Panc1 (cell line): ENCODE measurements at regions not wholly inside any gene's neighbourhood (a gene's known extent, or its start where the extent isn't known, plus 50 kb on each side); places are given as distances from the start of the nearest gene placed in this dataset.

Source experiments
- ATAC-seq: fragments of 200-7000 bp; cut with Tn5 transposase; 2 replicates; pipeline ENCODE4 v1.9.1; 2020; ENCODE audit warnings: mild to moderate bottlenecking, moderate library complexity
- BruUV-seq: library from RNA; stranded (reverse); fragments of 400-500 nt; replicated peaks from 2 replicates; lab custom pipeline; 2021; lab: Mats Ljungman, UMichigan
- CTCF ChIA-PET: fragments of 300-600 bp; sonication (Branson Sonifier 250); formaldehyde crosslinking; loops from one replicate; lab custom pipeline; 2022; ENCODE audit warnings: antibody characterized with exemption; lab: Charles Lee
- POLR2A ChIA-PET: fragments of 300-600 bp; sonication (Branson Sonifier 250); formaldehyde crosslinking; loops from one replicate; lab custom pipeline; 2022; ENCODE audit warnings: antibody characterized with exemption; lab: Charles Lee
- DNase-seq: peaks from one replicate; pipeline ENCODE4 v3.0.0-alpha.2; 2010; ENCODE audit warnings: low read depth, low spot score
- H3K27ac ChIP-seq: 2 replicates; pipeline ENCODE4 v1.5.1; 2011; ENCODE audit warnings: mild to moderate bottlenecking, low read length, inconsistent platforms
- H3K27me3 ChIP-seq: fragments of 200-500 bp; sonication (Bioruptor generic); 2 replicates; pipeline ENCODE4 v1.6.0; 2014; ENCODE audit warnings: low read length, inconsistent platforms; ENCODE audit not compliant: control insufficient read depth, insufficient read depth
- H3K36me3 ChIP-seq: fragments of 200-500 bp; sonication (Bioruptor generic); 2 replicates; pipeline ENCODE4 v1.5.1; 2014; ENCODE audit warnings: inconsistent platforms, mild to moderate bottlenecking, low read length, moderate library complexity; ENCODE audit not compliant: control insufficient read depth, insufficient read depth
- H3K4me1 ChIP-seq: 2 replicates; pipeline ENCODE4 v1.5.1; 2011; ENCODE audit warnings: inconsistent platforms, mild to moderate bottlenecking, low read length, moderate library complexity; ENCODE audit not compliant: control insufficient read depth, insufficient read depth
- H3K4me3 ChIP-seq, 2 experiments: 2 replicates each; pipeline ENCODE4 v1.5.1; 2011 to 2012; ENCODE audit warnings: low read depth in 2 of 2, low read length in 2 of 2, mild to moderate bottlenecking in 2 of 2, inconsistent platforms in 1 of 2, moderate library complexity in 1 of 2
- H3K9me3 ChIP-seq: fragments of 200-500 bp; sonication (Bioruptor generic); 2 replicates; pipeline ENCODE4 v1.5.1; 2014; ENCODE audit warnings: low read depth, mild to moderate bottlenecking, inconsistent platforms, low read length, moderate library complexity; ENCODE audit not compliant: control insufficient read depth, insufficient read depth
- POLR2AphosphoS5 ChIP-seq: IDR thresholded peaks from 2 replicates; pipeline ENCODE4 v1.6.1; 2012; ENCODE audit warnings: mild to moderate bottlenecking, low read depth, low read length, moderate library complexity
- SIN3A ChIP-seq: IDR thresholded peaks from 2 replicates; pipeline ENCODE4 v1.6.1; 2012; ENCODE audit warnings: low read depth, mild to moderate bottlenecking, low read length, moderate library complexity, borderline replicate concordance; ENCODE audit not compliant: insufficient read depth
- TCF7L2 ChIP-seq: IDR thresholded peaks from 2 replicates; pipeline ENCODE4 v1.6.1; 2011; ENCODE audit warnings: mild to moderate bottlenecking, low read depth, low read length, inconsistent platforms
- in situ Hi-C: cut with HindIII; loops from 2 replicates; pipeline ENCODE4 v1.10.0; 2016; ENCODE audit warnings: low sequenced_read_pairs, low pct_unique_long_range_greater_than_20kb
- intact Hi-C: fragments of 100-400 bp; cut with micrococcal nuclease; formaldehyde crosslinking; loops from one replicate; pipeline ENCODE4 v1.10.0; 2022; ENCODE audit not compliant: unreplicated experiment
- TF ChIP-seq, protein P1 (sequence below): fragments of 450-650 bp; IDR thresholded peaks from 2 replicates; pipeline ENCODE4 v1.5.1; 2017; ENCODE audit warnings: mild to moderate bottlenecking
- TF ChIP-seq, protein P2 (sequence below), 2 experiments: IDR thresholded peaks; 2 replicates each; pipeline ENCODE4 v1.6.1; 2011 to 2012; ENCODE audit warnings: low read depth in 2 of 2, control low read depth in 1 of 2, low read length in 1 of 2, mild to moderate bottlenecking in 1 of 2, moderate library complexity in 1 of 2; ENCODE audit not compliant: insufficient read depth in 1 of 2

DNA sequence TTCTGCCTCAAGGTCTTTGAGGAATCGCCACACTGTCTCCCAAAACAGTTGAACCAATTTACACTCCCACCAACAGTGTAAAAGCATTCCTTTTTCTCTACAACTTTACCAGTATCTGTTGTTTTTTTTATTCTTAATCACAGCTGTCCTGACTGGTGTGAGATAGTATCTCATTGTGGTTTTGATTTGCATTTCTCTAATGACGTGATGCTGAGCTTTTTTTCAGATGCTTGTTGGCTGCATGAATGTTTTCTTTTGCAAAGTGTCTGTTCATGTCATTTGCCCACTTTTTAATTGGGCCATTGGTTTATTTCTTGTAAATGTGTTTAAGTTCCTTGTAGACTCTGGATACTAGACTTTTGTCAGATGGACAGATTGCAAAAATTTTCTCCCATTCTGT is 400.0 kb downstream of the DEPDC1B start:
- in situ Hi-C loops: no loop called here
- POLR2A ChIA-PET: no interaction called here
- DNase-seq: no peak
- H3K27ac ChIP-seq: no peak overlapping the region
- no TSS peak for BruUV-seq
- TF ChIP-seq POLR2AphosphoS5 (no peak), SIN3A (no peak), TCF7L2 (no peak)
- TF ChIP-seq, protein P1, sequence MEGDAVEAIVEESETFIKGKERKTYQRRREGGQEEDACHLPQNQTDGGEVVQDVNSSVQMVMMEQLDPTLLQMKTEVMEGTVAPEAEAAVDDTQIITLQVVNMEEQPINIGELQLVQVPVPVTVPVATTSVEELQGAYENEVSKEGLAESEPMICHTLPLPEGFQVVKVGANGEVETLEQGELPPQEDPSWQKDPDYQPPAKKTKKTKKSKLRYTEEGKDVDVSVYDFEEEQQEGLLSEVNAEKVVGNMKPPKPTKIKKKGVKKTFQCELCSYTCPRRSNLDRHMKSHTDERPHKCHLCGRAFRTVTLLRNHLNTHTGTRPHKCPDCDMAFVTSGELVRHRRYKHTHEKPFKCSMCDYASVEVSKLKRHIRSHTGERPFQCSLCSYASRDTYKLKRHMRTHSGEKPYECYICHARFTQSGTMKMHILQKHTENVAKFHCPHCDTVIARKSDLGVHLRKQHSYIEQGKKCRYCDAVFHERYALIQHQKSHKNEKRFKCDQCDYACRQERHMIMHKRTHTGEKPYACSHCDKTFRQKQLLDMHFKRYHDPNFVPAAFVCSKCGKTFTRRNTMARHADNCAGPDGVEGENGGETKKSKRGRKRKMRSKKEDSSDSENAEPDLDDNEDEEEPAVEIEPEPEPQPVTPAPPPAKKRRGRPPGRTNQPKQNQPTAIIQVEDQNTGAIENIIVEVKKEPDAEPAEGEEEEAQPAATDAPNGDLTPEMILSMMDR: no peak
- TF ChIP-seq, protein P2, sequence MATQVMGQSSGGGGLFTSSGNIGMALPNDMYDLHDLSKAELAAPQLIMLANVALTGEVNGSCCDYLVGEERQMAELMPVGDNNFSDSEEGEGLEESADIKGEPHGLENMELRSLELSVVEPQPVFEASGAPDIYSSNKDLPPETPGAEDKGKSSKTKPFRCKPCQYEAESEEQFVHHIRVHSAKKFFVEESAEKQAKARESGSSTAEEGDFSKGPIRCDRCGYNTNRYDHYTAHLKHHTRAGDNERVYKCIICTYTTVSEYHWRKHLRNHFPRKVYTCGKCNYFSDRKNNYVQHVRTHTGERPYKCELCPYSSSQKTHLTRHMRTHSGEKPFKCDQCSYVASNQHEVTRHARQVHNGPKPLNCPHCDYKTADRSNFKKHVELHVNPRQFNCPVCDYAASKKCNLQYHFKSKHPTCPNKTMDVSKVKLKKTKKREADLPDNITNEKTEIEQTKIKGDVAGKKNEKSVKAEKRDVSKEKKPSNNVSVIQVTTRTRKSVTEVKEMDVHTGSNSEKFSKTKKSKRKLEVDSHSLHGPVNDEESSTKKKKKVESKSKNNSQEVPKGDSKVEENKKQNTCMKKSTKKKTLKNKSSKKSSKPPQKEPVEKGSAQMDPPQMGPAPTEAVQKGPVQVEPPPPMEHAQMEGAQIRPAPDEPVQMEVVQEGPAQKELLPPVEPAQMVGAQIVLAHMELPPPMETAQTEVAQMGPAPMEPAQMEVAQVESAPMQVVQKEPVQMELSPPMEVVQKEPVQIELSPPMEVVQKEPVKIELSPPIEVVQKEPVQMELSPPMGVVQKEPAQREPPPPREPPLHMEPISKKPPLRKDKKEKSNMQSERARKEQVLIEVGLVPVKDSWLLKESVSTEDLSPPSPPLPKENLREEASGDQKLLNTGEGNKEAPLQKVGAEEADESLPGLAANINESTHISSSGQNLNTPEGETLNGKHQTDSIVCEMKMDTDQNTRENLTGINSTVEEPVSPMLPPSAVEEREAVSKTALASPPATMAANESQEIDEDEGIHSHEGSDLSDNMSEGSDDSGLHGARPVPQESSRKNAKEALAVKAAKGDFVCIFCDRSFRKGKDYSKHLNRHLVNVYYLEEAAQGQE (IDR thresholded peaks at IDR 0.05; ENCODE audit: insufficient read depth in 1 of 2, low read depth in 2 of 2, low read length in 1 of 2): no peak
- no peaks in the 10 kb centered on the region for H3K36me3 ChIP-seq
- no peak overlapping the region for H3K4me3 ChIP-seq
- H3K9me3 ChIP-seq: no peaks in the 10 kb centered on the region
- CTCF ChIA-PET: no interaction called here
- H3K27me3 ChIP-seq: no peaks in the 10 kb centered on the region
- intact Hi-C loops: no loop called here
- no peaks in the 10 kb centered on the region for H3K4me1 ChIP-seq
- ATAC-seq: no peak

DNA sequence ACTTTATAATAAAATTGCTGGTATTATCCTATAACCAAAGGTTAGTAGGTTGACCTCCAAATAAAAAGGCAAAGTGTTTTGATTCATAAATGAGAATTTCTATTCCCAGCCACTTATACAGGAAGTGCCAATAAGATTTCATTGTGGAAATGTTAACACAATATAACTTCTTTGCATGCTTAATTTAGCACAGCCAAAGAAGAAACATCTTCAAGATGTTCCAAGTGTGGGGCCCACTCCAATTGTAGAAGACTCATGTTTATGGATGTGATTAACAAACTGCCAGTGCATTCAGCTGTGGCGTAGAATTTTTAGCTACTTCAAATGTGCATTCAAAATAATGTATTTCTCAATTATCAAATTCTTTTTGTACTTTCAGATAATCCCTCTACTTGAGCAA is 402.3 kb downstream of the DEPDC1B start:
- ATAC-seq: no peak
- in situ Hi-C loops: no loop called here
- DNase-seq: no peak
- intact Hi-C loops: no loop called here
- Histone ChIP-seq H3K9me3 (no peaks in the 10 kb centered on the region), H3K4me3 (no peak overlapping the region), H3K27me3 (no peaks in the 10 kb centered on the region), H3K4me1 (no peaks in the 10 kb centered on the region), H3K27ac (no peak overlapping the region), H3K36me3 (no peaks in the 10 kb centered on the region)
- TF ChIP-seq, protein P2 (IDR thresholded peaks at IDR 0.05; ENCODE audit: insufficient read depth in 1 of 2, low read depth in 2 of 2, low read length in 1 of 2): no peak
- TF ChIP-seq, protein P1: no peak
- TF ChIP-seq SIN3A: no peak
- no peak for TF ChIP-seq POLR2AphosphoS5
- no peak for TF ChIP-seq TCF7L2
- POLR2A ChIA-PET: no interaction called here
- CTCF ChIA-PET: no interaction called here
- BruUV-seq: no TSS peak
